NT2/D1 (cell line): ENCODE measurements at regions not wholly inside any gene's neighbourhood (a gene's known extent, or its start where the extent isn't known, plus 50 kb on each side); places are given as distances from the start of the nearest gene placed in this dataset.

Experiments
- SUZ12 ChIP-seq: IDR thresholded peaks from 2 replicates; pipeline ENCODE4 v1.6.1; 2011; ENCODE audit not compliant: insufficient read length, insufficient read depth; ENCODE audit errors: extremely low read depth
- YY1 ChIP-seq: IDR thresholded peaks from 2 replicates; pipeline ENCODE4 v1.6.1; 2011; ENCODE audit not compliant: insufficient read length, insufficient read depth
- ZNF274 ChIP-seq: IDR thresholded peaks from 2 replicates; pipeline ENCODE4 v1.6.1; 2011; ENCODE audit warnings: mild to moderate bottlenecking, low read depth, low read length

DNA sequence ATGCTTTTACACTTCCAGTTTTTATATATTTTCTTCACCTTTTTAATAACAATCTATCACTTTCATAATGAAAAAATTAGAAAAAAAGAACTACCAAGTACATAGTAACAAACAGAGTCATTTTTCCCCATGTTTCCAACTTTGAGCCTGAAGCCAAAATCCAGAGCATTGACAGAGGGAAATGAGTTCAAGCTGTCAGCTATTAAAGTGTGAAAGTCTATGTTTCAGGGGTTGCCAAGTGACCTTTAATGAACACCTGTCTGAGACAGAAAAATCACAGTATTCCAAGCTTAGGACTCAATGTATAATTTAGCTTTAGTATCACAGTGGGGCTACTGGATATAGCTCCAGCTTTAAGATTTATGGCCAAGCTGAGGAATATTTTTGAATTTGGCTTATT lies 128.3 kb upstream of the GADL1 start:
- TF ChIP-seq YY1 = no peak
- no peak for TF ChIP-seq ZNF274
- no peak for TF ChIP-seq SUZ12
